Adrenal gland (tissue), 9 donors: ENCODE measurements at regions not wholly inside any gene's neighbourhood (a gene's known extent, or its start where the extent isn't known, plus 50 kb on each side); places are given as distances from the start of the nearest gene placed in this dataset.

Source experiments
- DNase-seq, 7 donors: peaks; one replicate each; pipeline ENCODE4 v3.0.0-alpha.2; 2019 to 2020
- H3K27ac ChIP-seq, 5 donors: fragments of 200-600 bp; sonication (generic) in 4 of 5; 1 replicate in 3 of 5; 2 replicates in 2 of 5; pipeline versions ENCODE4 v1.5.1 to v1.8.0; 2016 to 2020; ENCODE audit warnings: mild to moderate bottlenecking in 1 of 5
- H3K27me3 ChIP-seq: fragments of 200-600 bp; 2 replicates; pipeline ENCODE4 v1.8.0; 2021
- H3K36me3 ChIP-seq, 2 donors: fragments of 200-600 bp; replicated peaks in 1 of 2; 1 replicate in 1 of 2; 2 replicates in 1 of 2; pipeline versions ENCODE4 v1.5.1 to v1.8.0; 2018 to 2022
- H3K4me1 ChIP-seq, 2 donors: fragments of 200-600 bp; replicated peaks in 1 of 2; 1 replicate in 1 of 2; 2 replicates in 1 of 2; pipeline versions ENCODE4 v1.5.1 to v1.8.0; 2018 to 2021
- H3K4me3 ChIP-seq, 4 donors: fragments of 200-600 bp; sonication (generic) in 3 of 4; one replicate each; pipeline ENCODE4 v1.5.1; 2016 to 2018
- H3K9me3 ChIP-seq, 3 donors: fragments of 200-600 bp; sonication (generic) in 1 of 3; replicated peaks in 1 of 3; 1 replicate in 2 of 3; 2 replicates in 1 of 3; pipeline versions ENCODE4 v1.5.1 to v1.8.0; 2016 to 2021
- CTCF ChIP-seq, 6 experiments: fragments of 450-650 bp in 4 of 6; fragments of 200-600 bp in 2 of 6; sonication (generic) in 1 of 6; IDR thresholded peaks; 1 replicate in 5 of 6; 2 replicates in 1 of 6; pipeline versions ENCODE4 v1.5.1 to v1.8.0; 2016 to 2021; ENCODE audit warnings: antibody characterized with exemption in 6 of 6, mild to moderate bottlenecking in 2 of 6, moderate library complexity in 1 of 6
- POLR2A ChIP-seq, 2 donors: fragments of 450-650 bp; IDR thresholded peaks; one replicate each; pipeline ENCODE4 v1.6.1; 2017; ENCODE audit warnings: antibody characterized with exemption in 2 of 2, mild to moderate bottlenecking in 2 of 2, moderate library complexity in 1 of 2
- WGBS, 4 donors: extraction: QIAGEN DNeasy Blood & Tissue Kit in 2 of 4; methylation state at CpG; one replicate each; pipeline versions ENCODE4 v1.1.5 to v1.1.7; 2013 to 2017; 5-methylcytosine and 5-hydroxymethylcytosine counted together
- intact Hi-C, 2 donors: fragments of 100-400 bp; cut with DNase I; formaldehyde crosslinking; loops; one replicate each; pipeline versions ENCODE4 v1.14.1 to v1.15.0; 2022 to 2023
- donor health status: healthy with polysubstance abuse.
- donor health status: Bipolar disorder and iron deficiency.
- donor health status: DM: yes; HTN: yes; CAD: no.
- donor health status: DM: no; HTN: no; CAD: no.
- donor health status: DM: no; HTN: no; CAD: no.

GRCh38 chr16:60328152-60328551, 1594.0 kb upstream of the GOT2 start:
- TF ChIP-seq CTCF (IDR thresholded peaks at IDR 0.05) (no peak), POLR2A (IDR thresholded peaks at IDR 0.05) (no peak)
- Histone ChIP-seq H3K4me1 (no peaks in the 10 kb centered on the region), H3K36me3 (no peaks in the 10 kb centered on the region), H3K4me3 (no peak overlapping the region), H3K27me3 (no peaks in the 10 kb centered on the region), H3K27ac (no peak overlapping the region), H3K9me3 (no peaks in the 10 kb centered on the region)
- intact Hi-C loops: no loop called here
- 72 to 81% (median 77%) methylated on average over 1 of the region's 1 CpG for whole genome bisulfite sequencing, 4 donors
- DNase-seq: no peak

GRCh38 chr16:60318486-60318885, 1584.4 kb upstream of the GOT2 start:
- H3K36me3 ChIP-seq: no peaks in the 10 kb centered on the region
- DNase-seq: no peak
- WGBS, 4 donors: 72 to 89% (median 85%) methylated on average over 2 of the region's 2 CpGs
- H3K9me3 ChIP-seq: no peaks in the 10 kb centered on the region
- intact Hi-C loops: no loop called here
- H3K4me3 ChIP-seq: no peak overlapping the region
- no peaks in the 10 kb centered on the region for H3K4me1 ChIP-seq
- H3K27ac ChIP-seq: no peak overlapping the region
- H3K27me3 ChIP-seq: no peaks in the 10 kb centered on the region
- TF ChIP-seq POLR2A (IDR thresholded peaks at IDR 0.05) (no peak), CTCF (IDR thresholded peaks at IDR 0.05) (no peak)

GRCh38 chr16:60310846-60311445, 1576.8 kb upstream of the GOT2 start:
- intact Hi-C loops: no loop called here
- no peak for DNase-seq
- Histone ChIP-seq H3K36me3 (no peaks in the 10 kb centered on the region), H3K9me3 (no peaks in the 10 kb centered on the region), H3K4me3 (no peak overlapping the region), H3K27me3 (no peaks in the 10 kb centered on the region), H3K27ac (no peak overlapping the region), H3K4me1 (no peaks in the 10 kb centered on the region)
- TF ChIP-seq CTCF (IDR thresholded peaks at IDR 0.05) (no peak), POLR2A (IDR thresholded peaks at IDR 0.05) (no peak)
- WGBS, 4 donors: 71 to 88% (median 85%) methylated on average over 1 of the region's 1 CpG

GRCh38 chr16:60304720-60305119, 1570.6 kb upstream of the GOT2 start:
- no peak for DNase-seq
- Histone ChIP-seq H3K27me3 (no peaks in the 10 kb centered on the region), H3K4me1 (no peaks in the 10 kb centered on the region), H3K27ac (no peak overlapping the region), H3K36me3 (no peaks in the 10 kb centered on the region), H3K4me3 (no peak overlapping the region), H3K9me3 (no peaks in the 10 kb centered on the region)
- TF ChIP-seq POLR2A (IDR thresholded peaks at IDR 0.05) (no peak), CTCF (IDR thresholded peaks at IDR 0.05) (no peak)
- 46 to 72% (median 55%) methylated on average over 2 of the region's 2 CpGs for WGBS, 4 donors
- intact Hi-C loops: no loop called here
